ENCODE measurements at regions not wholly inside any gene's neighbourhood (a gene's known extent, or its start where the extent isn't known, plus 50 kb on each side); places are given as distances from the start of the nearest gene placed in this dataset.
A peak's percentile ranks its signal among the peaks of the same experiment; 100 is the strongest.

DNA sequence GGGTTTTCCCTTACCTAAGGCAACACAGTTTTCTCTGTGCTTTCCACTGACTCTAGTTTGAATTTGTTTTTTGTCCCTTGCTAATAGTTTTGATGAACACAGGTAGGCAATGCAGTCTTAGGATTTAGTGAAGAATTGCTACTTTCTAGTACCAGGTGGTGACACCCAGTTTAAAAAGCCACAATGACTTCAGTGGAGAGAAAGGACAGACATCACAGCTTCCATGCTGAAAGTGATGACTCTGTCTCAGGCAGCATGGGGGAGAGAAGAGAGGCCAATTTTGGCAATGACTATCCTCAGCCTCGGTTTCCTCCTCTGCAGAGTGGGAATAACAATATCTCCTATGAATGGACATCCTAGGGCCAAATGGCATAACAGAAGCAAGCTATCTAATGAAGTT lies 118.8 kb downstream of the AXIN2 start:
- no peak for DNase-seq

DNA sequence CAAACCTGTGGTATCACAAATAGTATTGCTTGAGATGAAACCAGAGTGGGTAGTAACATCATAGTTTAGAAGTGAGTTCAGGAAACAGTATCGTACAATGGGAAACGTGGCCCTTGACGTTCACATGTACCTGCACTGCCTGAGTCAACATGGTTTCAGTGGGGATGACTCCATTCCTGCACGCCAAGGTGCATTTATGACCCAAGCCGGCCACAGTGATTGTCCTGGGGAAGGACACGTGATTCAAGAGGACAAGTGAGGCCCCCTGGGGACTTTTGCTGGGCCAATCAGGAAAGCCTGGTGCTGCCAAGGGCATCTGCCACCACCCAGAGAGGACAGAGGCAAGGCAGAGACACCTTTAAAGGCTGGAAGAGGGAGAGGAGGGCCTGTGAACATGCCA lies 119.2 kb downstream of the AXIN2 start:
- DNase-seq = no peak

DNA sequence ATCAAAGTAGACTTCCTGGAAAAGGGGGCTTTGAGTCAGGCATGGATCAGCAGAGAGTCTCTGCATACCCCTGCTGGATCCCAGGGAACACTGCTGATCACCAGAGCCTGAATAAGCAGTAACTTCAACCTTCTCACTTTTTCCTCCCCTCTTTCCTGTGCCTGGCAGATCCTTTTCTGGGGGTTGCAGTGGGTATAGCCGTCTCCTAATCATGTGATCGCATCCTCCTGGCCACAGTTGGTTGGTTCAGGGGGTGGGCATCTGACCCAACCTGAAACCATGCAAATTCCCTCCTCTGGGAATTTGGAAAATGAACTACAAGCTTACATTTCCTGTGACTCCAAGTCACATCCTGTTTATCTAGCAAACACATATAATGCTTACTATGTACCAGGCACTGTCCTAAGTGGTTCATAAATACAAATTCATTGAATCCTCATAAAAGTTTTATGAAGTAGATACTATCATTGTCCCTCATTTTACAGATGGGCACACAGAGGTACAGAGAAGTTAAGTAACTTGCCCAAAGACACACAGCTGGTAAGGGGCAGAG lies 120.3 kb downstream of the AXIN2 start:
- no peak for DNase-seq

DNA sequence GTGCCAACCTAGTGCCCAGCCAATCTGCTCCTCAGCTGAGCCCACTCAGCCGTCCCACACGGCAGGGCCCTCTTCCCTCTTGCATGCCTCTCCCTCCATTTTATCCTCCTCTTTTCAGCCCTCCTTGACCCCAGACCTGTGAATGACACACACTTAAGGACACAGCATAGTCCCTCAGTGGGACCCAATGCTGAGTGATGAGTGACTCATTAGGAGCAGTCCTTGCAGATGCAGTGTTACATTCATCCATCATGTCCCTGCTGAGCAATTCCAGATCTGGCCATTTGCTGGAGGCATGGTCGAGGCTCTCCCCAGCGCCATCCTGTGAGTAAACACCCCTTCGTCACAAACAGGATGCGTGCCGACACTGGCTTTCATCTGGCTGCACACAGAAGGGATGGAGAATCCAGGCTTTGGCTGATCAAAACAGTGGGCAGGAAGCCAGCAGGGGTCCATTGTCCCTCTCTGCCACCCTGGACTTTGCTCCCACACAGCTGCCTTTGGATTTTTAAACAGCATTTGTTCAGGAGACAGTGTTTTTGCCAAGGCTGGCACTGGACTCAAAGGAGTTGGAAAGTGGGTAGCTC lies 122.6 kb downstream of the AXIN2 start:
- DNase-seq = peak; percentile 35

DNA sequence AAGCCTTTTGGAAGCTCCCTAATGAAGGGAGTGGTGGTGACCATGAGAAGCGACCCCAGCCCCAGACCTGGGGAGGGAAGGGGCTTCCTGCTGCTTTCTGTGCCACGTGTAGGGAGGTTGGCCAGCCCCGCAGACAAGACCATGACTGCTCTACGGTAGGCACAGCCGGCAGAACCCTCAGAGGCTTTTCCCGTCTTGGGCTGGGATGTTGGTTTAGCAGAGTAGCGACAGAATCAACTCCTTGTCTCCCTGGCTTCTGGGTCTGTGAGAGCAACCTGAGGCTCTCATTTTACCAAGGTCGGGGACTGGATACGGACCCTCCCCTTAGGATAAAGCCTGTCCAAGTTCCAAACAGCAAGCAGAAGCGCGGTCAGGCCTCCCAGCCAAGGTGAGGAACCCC lies 123.3 kb downstream of the AXIN2 start:
- no peak for DNase-seq

DNA sequence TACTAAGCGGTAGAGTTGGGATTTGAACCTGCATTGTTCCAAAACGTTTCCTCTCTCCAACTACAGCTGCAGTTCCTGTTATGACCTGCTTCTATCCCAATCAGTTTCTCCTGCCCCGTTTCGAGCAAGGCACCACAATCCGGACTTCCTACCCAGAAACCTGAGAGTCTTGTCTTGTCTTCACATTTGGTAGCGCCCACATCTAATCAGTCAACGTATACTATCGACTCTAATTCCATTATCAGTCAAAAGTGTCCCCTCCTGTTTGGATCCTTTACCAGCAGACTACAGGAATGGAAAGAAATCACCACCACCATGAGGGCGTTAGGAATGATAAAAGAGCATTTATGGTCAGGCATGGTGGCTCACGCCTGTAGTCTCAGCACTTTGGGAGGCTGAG lies 124.6 kb downstream of the AXIN2 start:
- DNase-seq = no peak

DNA sequence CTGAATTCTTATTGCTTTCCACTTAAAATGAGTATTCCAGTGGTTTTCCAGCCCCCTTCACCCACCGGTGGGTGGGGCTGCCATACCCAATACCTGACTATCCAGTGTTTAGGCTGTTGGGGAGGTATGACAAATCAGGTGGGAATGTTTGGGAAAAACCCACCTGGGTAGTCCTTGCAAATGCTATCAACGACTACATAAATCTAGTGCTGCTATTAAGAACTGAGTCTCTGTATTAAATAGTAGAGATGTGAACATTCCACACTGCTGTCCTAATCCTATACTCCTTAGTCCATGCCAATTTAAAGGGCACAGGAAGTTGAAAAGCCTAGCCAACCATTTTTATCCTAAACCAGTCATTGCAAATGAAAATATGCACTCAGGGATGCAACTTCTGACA lies 126.6 kb downstream of the AXIN2 start:
- DNase-seq = no peak

DNA sequence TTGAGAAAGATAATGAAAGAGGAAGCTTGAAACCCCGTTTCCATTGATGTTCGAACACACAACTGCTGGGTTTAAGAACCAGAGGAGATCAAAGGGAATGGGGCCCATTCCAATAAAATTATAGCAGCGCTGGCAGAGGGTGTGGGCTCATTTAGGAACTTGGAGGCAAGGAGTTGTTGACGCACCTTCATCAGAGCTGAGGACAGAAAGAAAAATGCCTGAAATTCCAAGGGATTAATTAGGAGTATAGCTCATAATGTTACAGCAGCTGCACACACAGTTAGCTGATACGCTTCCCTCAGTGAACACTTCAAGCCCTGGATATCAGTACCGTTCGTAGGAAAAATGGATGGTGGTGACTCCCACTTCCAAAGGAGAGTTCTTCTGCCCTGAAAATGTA lies 127.2 kb downstream of the AXIN2 start:
- DNase-seq = no peak

DNA sequence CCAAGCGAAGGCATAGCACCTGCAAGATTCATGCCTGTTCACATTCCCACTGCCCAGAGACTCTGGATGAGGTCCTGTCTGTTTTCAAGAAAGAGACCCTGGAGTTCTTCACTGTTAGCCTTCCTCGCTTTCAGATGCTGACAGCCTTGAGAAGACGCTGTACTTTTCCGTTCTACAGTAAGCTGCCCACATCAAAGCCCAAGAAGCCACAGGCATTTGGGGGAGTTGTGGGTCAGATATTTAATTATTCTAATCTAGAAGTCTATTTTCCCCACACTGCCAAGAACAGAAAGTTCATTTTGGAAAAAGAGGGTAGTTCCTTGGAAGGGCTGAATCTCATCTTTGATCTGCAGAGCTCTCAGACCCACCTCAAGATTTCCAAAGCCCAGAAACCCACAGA lies 127.9 kb downstream of the AXIN2 start:
- DNase-seq = no peak

DNA sequence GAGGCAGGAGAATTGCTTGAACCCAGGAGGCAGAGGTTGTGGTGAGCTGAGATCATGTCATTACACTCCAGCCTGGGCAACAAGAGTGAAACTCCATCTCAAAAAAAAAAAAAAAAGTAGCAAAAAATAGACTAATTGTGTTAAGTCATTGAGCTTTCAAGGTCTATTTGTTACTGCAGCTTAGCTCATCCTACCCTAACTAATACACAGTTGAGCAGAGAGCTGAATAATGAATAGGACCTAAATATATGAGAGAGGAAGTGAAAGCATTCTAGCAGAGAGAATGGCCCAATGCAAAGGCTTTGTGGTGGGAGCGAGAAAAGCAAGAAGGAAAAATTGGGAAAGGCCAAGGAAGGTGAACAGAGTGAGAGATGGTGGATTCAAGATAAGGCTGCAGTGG lies 128.3 kb downstream of the AXIN2 start:
- no peak for DNase-seq

DNA sequence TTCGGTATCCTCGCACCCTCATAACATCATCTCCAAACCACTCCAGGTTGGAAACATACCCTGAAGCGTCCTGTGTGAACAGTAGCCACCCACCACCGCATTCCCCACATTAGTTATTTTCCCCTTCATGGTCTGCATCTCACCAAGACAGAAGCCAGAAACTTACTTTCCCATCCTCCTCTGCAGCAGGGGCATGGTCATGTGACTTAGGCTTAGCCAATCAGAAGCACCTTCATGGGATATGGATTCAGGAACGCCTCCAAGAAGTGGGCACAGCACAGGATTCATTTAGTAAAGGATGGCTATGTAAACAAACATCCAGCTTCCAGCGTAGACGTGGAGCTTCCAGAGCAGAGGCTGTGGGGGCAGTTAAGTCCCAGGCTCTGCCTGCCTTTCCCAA lies 130.3 kb downstream of the AXIN2 start:
- no peak for DNase-seq

DNA sequence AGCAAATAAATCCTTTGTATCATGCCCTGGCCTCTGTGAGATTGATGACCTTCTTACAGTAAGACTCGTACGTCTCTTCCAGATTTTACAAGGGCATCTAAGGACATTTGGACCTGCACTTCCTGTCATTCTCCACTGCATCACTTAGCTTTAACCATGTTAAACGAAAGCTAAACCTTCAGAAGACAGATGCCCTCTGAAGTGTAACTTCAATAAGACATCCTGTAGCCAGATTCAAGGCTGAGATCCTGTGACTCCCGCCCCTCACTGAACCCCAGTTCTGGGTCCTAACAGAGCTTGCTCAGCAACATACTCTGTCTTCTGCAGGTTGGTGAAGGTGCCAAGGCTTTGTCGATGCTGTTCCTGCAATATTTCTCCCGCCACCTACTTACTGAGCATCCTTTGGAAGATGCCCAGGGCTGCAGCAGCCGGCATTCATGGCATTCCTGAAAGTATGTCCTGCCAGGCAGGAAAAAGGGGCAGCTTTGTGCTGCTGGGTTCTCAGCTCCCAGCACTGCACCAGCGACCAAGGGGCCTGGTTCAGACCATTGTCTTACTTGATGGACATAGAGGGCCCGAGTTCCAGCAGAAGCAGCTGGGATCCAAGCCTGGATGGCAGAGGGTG lies 131.1 kb downstream of the AXIN2 start:
- no peak for DNase-seq

DNA sequence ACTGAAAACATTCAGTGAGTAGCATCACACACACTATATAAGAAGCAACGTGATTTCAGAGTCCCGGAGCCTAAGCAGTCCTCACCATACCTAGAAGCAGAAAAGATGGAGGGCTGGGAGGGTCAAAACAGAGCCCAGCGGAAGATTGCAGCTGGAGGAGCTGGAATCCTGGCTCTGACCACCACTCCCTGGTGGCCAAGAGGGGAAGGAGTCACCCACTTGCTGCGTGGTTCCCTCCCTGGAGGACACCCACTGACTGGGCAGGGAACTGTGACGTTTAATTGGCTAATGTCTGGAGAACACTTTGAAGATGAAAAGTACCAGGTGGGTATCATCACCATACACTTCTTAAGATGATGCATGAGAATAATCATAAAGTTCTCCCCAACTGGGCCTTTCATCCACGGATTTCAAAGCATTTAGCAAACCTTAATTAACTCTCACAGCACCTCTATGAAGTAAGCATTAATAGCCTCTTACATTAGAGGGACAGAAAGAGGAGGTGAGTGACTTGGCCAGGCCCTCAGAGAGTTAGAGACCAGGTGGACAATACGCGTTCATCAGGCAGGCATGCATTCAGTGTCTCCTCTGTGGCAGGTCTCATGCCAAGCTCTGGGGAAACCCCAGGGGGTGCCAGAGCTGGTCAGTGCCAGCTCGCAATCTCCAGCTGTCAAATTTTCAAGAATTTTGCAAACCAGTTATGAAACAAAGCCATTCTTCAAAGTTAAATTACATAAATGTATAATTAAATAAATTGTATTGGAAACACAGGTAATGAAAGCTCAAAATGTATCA lies 137.9 kb downstream of the AXIN2 start:
- no peak for DNase-seq

DNA sequence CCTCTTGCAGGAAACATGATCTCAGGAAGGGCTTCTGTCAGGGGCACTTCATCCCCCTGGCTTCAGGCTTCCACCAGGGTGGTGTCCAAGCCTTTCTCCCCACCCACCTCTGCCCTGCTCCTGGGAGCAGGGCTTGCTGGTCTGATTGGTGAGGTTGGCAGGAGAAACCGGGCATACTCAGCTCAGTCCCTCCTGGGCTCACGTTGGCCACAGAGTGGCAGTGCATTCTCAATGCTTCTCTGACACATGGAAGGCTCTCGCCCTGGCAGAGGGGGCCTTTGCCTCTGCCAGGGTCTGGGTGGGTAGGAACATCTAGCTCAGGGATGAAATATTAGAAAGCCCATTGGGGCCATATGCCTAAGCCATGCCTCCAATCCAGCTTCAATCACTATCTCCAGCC lies 142.8 kb downstream of the AXIN2 start:
- DNase-seq = no peak

DNA sequence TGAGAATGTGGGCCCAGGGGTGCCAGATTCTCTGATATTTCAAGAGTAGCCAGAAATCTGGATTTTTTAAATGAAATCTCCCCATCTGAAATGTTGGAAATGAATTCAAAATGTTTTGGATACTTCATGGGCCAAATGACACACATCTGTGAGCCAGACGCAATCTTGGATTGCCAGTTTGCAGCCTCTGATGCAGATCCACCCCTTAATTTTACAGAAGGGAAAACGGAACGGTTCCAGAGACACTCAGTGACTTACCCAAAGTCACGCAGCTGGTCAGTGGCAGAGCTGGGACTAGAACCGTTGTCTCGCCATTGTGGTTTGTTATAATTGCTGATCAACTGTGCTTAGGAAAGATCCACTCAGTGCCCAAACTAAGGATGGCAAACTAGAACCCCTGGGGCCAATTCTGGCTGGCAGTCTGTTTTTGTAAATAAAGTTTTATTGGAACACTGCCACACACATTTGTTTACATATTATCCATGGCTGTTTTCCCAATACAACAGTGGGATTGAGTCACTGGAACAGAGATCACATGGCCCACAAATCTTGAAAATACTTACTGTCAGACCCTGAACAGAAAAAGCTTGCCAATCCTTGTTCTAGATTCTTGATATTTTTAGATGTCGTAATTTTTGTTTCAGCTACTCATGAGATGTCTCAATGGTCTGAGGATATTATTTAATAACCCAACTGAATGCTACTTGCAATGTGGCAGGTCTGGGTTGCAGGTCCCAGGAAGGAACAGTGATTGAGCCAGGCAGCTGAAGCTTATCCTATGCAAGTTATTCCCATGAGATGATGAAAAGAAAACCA lies 143.8 kb downstream of the AXIN2 start:
- no peak for DNase-seq

DNA sequence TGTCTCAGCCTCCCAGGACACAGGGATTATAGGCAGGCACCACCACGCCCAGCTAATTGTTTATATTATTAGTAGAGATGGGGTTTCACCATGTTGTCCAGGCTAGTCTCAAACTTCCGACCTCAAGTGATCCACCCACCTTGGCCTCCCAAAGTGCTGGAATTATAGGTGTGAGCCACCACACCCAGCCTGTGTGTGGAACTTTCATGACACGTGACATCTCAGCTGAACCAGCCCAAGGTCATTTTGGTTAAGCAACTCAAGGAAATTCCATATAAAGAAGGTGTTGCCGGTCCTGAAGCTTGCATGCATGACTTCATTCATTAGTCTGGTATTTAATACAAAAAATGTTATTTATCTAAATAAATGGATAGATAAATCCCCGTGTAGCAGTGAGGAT lies 145.5 kb downstream of the AXIN2 start:
- no peak for DNase-seq

DNA sequence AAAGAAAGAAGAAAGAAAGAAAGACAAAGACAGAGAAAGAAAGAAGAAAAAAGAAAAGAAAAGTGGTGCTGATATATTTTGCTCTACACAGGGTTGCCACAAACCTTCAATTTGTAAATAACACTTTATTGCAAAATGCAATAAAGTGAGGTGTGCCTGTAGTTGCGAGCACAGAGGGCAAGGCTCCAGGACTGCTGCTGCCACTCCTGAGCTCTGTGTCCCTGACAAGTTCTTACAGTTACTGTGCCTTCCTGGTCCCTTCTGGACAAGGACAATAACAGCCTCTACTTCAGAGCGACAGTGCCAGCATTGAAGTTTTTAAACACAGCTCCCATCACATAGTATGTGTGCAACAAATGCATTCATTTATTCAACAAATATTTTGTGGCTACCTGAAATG lies 148.1 kb downstream of the AXIN2 start:
- DNase-seq = no peak

DNA sequence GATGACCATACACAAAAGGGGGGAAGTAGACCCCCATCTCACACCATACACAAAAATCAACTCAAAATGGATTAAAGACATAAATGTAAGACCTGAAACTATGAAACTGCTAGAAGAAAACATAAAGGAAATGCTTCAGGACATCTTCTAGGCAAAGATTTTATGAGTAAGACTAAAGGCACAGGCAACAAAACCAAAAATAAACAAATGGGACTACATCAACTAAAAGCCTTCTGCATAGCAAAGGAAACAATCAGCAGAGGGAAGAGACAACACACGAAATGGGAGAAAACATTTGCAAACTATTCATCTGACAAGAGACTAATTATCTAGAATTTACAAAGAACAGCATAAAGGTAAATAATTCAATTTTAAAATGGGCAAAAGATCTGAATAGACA lies 152.1 kb downstream of the AXIN2 start:
- no peak for DNase-seq

DNA sequence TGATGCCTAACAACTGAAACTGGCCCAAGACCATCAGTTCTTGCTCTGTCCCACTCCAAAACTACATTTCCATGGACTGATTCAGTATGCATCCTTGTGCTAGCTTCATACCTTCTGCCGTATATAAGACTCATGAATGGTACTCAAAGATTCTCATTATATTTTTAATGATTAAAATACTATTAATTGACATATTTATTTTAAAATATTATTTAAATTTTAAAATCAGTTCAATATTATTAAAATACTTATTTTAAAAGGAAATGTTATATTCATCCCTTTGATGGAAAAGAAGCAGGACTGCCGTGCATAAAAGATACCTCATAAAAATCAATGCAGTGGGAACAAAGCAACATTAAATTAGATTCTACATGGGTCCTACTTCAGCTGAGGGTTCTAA lies 153.4 kb downstream of the AXIN2 start:
- DNase-seq = no peak

DNA sequence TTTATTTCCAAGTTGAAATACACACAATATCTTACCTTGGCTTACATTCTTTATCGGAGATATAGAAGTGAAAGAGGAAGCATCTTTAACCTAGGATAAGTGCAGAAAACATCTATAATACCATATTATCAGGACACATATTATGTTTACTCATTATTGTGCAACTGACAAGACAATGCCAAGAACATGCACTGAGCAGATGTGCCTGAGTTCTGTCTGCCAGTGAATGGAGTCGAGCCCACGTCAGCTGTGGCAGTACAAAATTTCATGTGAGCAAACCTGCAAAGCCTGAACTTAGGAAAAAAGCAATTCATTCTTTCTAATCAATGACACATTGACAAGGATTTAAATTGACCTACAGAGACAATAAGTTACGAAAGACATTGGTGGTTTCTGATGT lies 154.4 kb downstream of the AXIN2 start:
- DNase-seq = no peak

DNA sequence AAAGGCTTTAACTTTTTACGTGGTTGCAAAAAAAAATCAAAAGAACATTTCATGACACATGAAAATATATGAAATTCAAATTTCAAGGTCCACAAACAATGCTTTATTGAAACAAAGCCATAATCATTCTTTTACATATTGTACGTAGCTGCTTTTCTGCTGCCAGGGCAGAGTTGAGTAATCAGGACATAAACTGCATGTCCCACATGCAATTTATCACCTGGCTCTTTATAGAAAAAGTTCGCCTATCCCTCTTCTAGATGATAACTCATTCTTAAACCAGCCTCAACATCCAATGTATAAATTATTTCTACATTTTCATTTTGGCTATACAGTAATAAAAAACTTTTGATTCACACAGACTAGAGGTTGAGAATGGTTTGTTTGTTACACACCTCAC lies 154.9 kb downstream of the AXIN2 start:
- DNase-seq = no peak

DNA sequence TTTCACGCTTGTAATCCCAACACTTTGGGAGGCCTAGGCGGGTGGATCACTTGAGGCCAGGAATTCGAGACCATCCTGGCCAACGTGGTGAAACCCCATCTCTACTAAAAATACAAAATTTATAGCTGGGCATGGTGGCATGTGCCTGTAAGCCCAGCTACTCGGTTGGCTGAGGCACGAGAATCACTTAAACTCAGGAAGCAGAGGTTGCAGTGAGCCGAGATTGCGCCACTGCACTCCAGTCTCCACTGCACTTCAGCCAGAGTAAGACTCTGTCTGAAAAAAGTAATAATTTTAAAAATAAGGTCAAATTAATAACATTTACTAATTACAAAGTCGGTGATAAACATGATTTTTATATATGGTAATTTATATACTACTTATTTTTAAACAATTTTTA lies 155.9 kb downstream of the AXIN2 start:
- DNase-seq = no peak

DNA sequence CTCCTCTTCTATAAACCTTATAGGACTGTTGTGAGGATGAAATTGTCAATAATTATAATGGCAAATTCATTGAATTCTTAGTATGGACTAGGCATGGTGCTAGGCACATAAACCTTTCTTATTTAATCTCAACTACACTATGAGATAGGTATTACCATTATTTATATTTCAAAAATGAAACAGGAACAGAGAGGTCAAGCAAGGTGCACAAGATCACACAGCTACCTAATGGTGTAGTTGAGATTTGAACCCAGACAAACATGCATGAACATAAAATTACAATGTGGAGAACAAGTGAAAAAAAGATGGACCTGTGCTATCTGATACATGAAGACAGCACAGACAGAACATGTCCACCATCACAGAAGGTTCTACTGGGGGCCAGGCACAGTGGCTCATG lies 156.7 kb downstream of the AXIN2 start:
- no peak for DNase-seq
